H1 (cell line): ENCODE measurements at regions not wholly inside any gene's neighbourhood (a gene's known extent, or its start where the extent isn't known, plus 50 kb on each side); places are given as distances from the start of the nearest gene placed in this dataset.

Experiments used
- BCL11A ChIP-seq, 2 experiments: IDR thresholded peaks; one replicate each; pipeline ENCODE4 v1.6.1; 2011; ENCODE audit warnings: low read depth in 2 of 2, low read length in 2 of 2, mild to moderate bottlenecking in 2 of 2
- CHD7 ChIP-seq: fragments of 300-600 bp; sonication (generic); IDR thresholded peaks from 2 replicates; pipeline ENCODE4 v1.7.1; 2012; ENCODE audit warnings: low read length, moderate library complexity, mild to moderate bottlenecking, inconsistent platforms; ENCODE audit not compliant: insufficient replicate concordance
- HDAC6 ChIP-seq: IDR thresholded peaks from one replicate; pipeline ENCODE4 v1.7.1; 2012; ENCODE audit warnings: low read depth, mild to moderate bottlenecking, inconsistent platforms, low read length, moderate library complexity
- JUN ChIP-seq: IDR thresholded peaks from 2 replicates; pipeline ENCODE4 v1.6.1; 2011; ENCODE audit warnings: low read depth, mild to moderate bottlenecking, improper control_type of control experiment, low read length
- KDM1A ChIP-seq: fragments of 200-600, 300-600 bp; sonication (generic); IDR thresholded peaks from 2 replicates; pipeline ENCODE4 v1.7.1; 2016; ENCODE audit warnings: mild to moderate bottlenecking, low read length, borderline replicate concordance
- MAX ChIP-seq: IDR thresholded peaks from 2 replicates; pipeline ENCODE4 v1.6.1; 2012; ENCODE audit warnings: inconsistent platforms
- NANOG ChIP-seq: IDR thresholded peaks from 2 replicates; pipeline ENCODE4 v1.6.1; 2011; ENCODE audit warnings: low read length, low read depth, mild to moderate bottlenecking, inconsistent platforms; ENCODE audit not compliant: insufficient read depth, poor library complexity, severe bottlenecking
- PHF8 ChIP-seq: fragments of 200-600 bp; sonication (generic); conservative IDR thresholded peaks from 2 replicates; pipeline ENCODE4 v1.7.1; 2012; ENCODE audit warnings: low read depth, mild to moderate bottlenecking, inconsistent platforms, low read length, moderate library complexity
- SIRT6 ChIP-seq: IDR thresholded peaks from one replicate; pipeline ENCODE4 v1.7.1; 2012; ENCODE audit warnings: low read length, inconsistent platforms
- SIX5 ChIP-seq: IDR thresholded peaks from 2 replicates; pipeline ENCODE4 v1.6.1; 2011; ENCODE audit warnings: mild to moderate bottlenecking, low read depth, low read length
- SRF ChIP-seq: IDR thresholded peaks from 2 replicates; pipeline ENCODE4 v1.6.1; 2011; ENCODE audit warnings: mild to moderate bottlenecking, low read depth, low read length, moderate library complexity
- TEAD4 ChIP-seq: IDR thresholded peaks from 2 replicates; pipeline ENCODE4 v1.6.1; 2012; ENCODE audit warnings: low read depth, low read length, inconsistent platforms, mixed read lengths
- ZNF274 ChIP-seq: IDR thresholded peaks from 2 replicates; pipeline ENCODE4 v1.7.0; 2012; ENCODE audit warnings: low read length, borderline replicate concordance; ENCODE audit errors: extremely low read depth

- no peak for TF ChIP-seq CHD7
- no peak for TF ChIP-seq TEAD4
- no peak for TF ChIP-seq PHF8
- no peak for TF ChIP-seq KDM1A
- TF ChIP-seq JUN, result no peak
- no peak for TF ChIP-seq BCL11A (IDR thresholded peaks at IDR 0.05; ENCODE audit: low read depth in 2 of 2, low read length in 2 of 2)
- no peak for TF ChIP-seq SRF
- no peak for TF ChIP-seq NANOG
- TF ChIP-seq ZNF274, result no peak
- no peak for TF ChIP-seq MAX
- no peak for TF ChIP-seq SIX5
- no peak for TF ChIP-seq SIRT6
- no peak for TF ChIP-seq HDAC6
Observed at GRCh38 chr18:10403708-10404107, 50.7 kb upstream of the APCDD1 start (continued).
